Brain microvascular endothelial cell (primary cell): ENCODE measurements at regions not wholly inside any gene's neighbourhood (a gene's known extent, or its start where the extent isn't known, plus 50 kb on each side); places are given as distances from the start of the nearest gene placed in this dataset.
A peak's percentile ranks its signal among the peaks of the same experiment; 100 is the strongest.

ENCODE experiments used
- DNase-seq: peaks from one replicate; pipeline ENCODE4 v3.0.0-alpha.2; 2020
- H3K27ac ChIP-seq: fragments of 250-450 bp; sonication (Bioruptor Pico); 2 replicates; pipeline ENCODE4 v1.5.1; 2020; ENCODE audit warnings: mild to moderate bottlenecking, moderate library complexity
- H3K27me3 ChIP-seq: fragments of 250-450 bp; sonication (Bioruptor Pico); replicated peaks from 2 replicates; pipeline ENCODE4 v1.5.1; 2020; ENCODE audit warnings: mild to moderate bottlenecking
- H3K36me3 ChIP-seq: fragments of 250-450 bp; sonication (Bioruptor Pico); replicated peaks from 2 replicates; pipeline ENCODE4 v1.5.1; 2020; ENCODE audit warnings: mild to moderate bottlenecking
- H3K4me3 ChIP-seq: 2 replicates; pipeline ENCODE4 v1.5.1; 2011; ENCODE audit warnings: low read depth, mild to moderate bottlenecking, control low read depth, low read length, moderate library complexity
- CTCF ChIP-seq: IDR thresholded peaks from 2 replicates; pipeline ENCODE4 v1.5.1; 2011; ENCODE audit warnings: low read depth, mild to moderate bottlenecking, moderate library complexity, low read length, control low read depth, inconsistent platforms; ENCODE audit errors: missing control alignments
- in situ Hi-C: cut with HindIII; loops from 2 replicates; pipeline ENCODE4 v1.10.0; 2017; ENCODE audit warnings: low sequenced_read_pairs, low pct_ligation_motif_present

GRCh38 chr15:62606376-62607113 is 436.0 kb upstream of the TPM1 start:
- in situ Hi-C loops: no loop called here
- Histone ChIP-seq H3K36me3 (no peaks in the 10 kb centered on the region), H3K27me3 (no peaks in the 10 kb centered on the region), H3K27ac (peak overlapping the region; percentile 2), H3K4me3 (no peak overlapping the region)
- no peak for TF ChIP-seq CTCF
- peak; percentile 98 for DNase-seq

GRCh38 chr15:62607114-62607462 is 435.5 kb upstream of the TPM1 start:
- no peak overlapping the region for H3K27ac ChIP-seq
- TF ChIP-seq CTCF: no peak
- no peaks in the 10 kb centered on the region for H3K27me3 ChIP-seq
- H3K36me3 ChIP-seq: no peaks in the 10 kb centered on the region
- in situ Hi-C loops: no loop called here
- DNase-seq: no peak
- H3K4me3 ChIP-seq: no peak overlapping the region

GRCh38 chr15:62607643-62608042 is 434.9 kb upstream of the TPM1 start:
- Histone ChIP-seq H3K27me3 (no peaks in the 10 kb centered on the region), H3K36me3 (no peaks in the 10 kb centered on the region), H3K27ac (no peak overlapping the region), H3K4me3 (no peak overlapping the region)
- TF ChIP-seq CTCF: no peak
- DNase-seq: peak; percentile 43
- in situ Hi-C loops: no loop called here

GRCh38 chr15:62608369-62608768 is 434.2 kb upstream of the TPM1 start:
- Histone ChIP-seq H3K36me3 (no peaks in the 10 kb centered on the region), H3K27ac (no peak overlapping the region), H3K4me3 (no peak overlapping the region), H3K27me3 (no peaks in the 10 kb centered on the region)
- no peak for DNase-seq
- TF ChIP-seq CTCF: no peak
- in situ Hi-C loops: no loop called here

GRCh38 chr15:62610265-62610869 is 432.2 kb upstream of the TPM1 start:
- no peak for DNase-seq
- no peaks in the 10 kb centered on the region for H3K36me3 ChIP-seq
- no peak for TF ChIP-seq CTCF
- H3K4me3 ChIP-seq: no peak overlapping the region
- in situ Hi-C loops: no loop called here
- no peak overlapping the region for H3K27ac ChIP-seq
- H3K27me3 ChIP-seq: no peaks in the 10 kb centered on the region

- in situ Hi-C loops: no loop called here
- H3K36me3 ChIP-seq: no peaks in the 10 kb centered on the region
- DNase-seq: no peak
- H3K4me3 ChIP-seq: no peak overlapping the region
- H3K27me3 ChIP-seq: no peaks in the 10 kb centered on the region
- no peak for TF ChIP-seq CTCF
- H3K27ac ChIP-seq: no peak overlapping the region
Measured at GRCh38 chr15:62611002-62611401, 431.5 kb upstream of the TPM1 start.
